NB4 (cell line): ENCODE measurements at regions not wholly inside any gene's neighbourhood (a gene's known extent, or its start where the extent isn't known, plus 50 kb on each side); places are given as distances from the start of the nearest gene placed in this dataset.

ENCODE experiments used
- CTCF ChIP-seq: IDR thresholded peaks from one replicate; pipeline ENCODE4 v1.5.1; 2012; ENCODE audit warnings: low read depth, low read length
- MAX ChIP-seq: IDR thresholded peaks from 2 replicates; pipeline ENCODE4 v1.6.1; 2011; ENCODE audit warnings: low read depth, low read length
- MYC ChIP-seq: IDR thresholded peaks from 2 replicates; pipeline ENCODE4 v1.6.1; 2011; ENCODE audit warnings: low read depth, low read length
- POLR2A ChIP-seq: IDR thresholded peaks from 2 replicates; pipeline ENCODE4 v1.6.1; 2011; ENCODE audit warnings: mild to moderate bottlenecking; ENCODE audit not compliant: insufficient read length; ENCODE audit errors: extremely low read depth

GRCh38 chr4:107518076-107518475 lies 202.0 kb downstream of the PAPSS1 start:
- no peak for TF ChIP-seq CTCF
- no peak for TF ChIP-seq MYC
- TF ChIP-seq MAX: no peak
- no peak for TF ChIP-seq POLR2A
